HL-60 (cell line): ENCODE measurements at regions not wholly inside any gene's neighbourhood (a gene's known extent, or its start where the extent isn't known, plus 50 kb on each side); places are given as distances from the start of the nearest gene placed in this dataset.

Source experiments
- CTCF ChIP-seq: IDR thresholded peaks from one replicate; pipeline ENCODE4 v1.5.1; 2011; ENCODE audit warnings: low read length, control low read depth, inconsistent platforms; ENCODE audit not compliant: insufficient read depth
- POLR2AphosphoS5 ChIP-seq: IDR thresholded peaks from 2 replicates; pipeline ENCODE4 v1.6.1; 2012; ENCODE audit warnings: low read depth
- REST ChIP-seq: IDR thresholded peaks from 2 replicates; pipeline ENCODE4 v1.6.1; 2012; ENCODE audit warnings: low read depth; ENCODE audit not compliant: insufficient replicate concordance

- TF ChIP-seq REST, result no peak
- TF ChIP-seq CTCF, result no peak
- no peak for TF ChIP-seq POLR2AphosphoS5
These were observed 355.7 kb upstream of the MON1B start for GRCh38 chr16:76835339-76835738.
